ENCODE measurements at regions not wholly inside any gene's neighbourhood (a gene's known extent, or its start where the extent isn't known, plus 50 kb on each side); places are given as distances from the start of the nearest gene placed in this dataset.

DNA sequence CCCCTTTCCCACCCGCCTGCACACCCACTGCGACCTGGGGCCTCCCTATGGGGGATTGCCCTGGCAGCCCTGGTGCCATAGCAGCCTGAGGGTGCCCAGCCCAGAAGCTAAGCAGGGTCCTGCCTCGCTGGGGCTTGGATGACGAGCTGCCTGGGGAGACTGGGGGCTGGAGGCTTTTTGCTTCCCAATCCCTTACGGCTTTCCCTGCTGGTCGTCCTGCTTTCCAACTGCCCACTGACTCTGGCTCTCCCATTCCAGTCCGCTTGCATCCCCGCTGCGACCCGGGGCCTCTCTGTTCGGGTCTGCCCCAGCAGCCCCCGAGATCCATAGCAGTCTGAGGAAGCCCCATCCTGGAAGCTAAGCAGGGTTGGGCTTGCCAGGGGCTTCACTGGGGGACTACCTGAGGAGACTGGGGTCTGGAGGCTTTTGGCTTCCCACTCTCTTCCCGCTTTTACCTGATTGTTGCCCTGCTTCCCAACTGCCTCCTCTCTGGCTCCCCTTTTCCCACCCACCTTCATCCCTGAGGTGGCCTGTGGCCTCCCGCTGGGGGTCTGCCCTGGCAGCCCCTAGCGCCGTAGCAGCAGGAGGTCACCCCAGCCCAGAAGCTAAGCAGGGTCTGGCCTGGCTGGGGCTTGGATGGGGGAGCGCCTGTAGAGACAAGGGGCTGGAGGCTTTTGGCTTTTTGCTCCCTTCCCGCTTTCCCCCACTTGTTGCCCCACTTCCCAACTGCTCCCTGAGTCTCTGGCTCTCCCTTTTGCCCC is 2292.8 kb downstream of the TP53TG3F start:
- TF ChIP-seq, protein P1, sequence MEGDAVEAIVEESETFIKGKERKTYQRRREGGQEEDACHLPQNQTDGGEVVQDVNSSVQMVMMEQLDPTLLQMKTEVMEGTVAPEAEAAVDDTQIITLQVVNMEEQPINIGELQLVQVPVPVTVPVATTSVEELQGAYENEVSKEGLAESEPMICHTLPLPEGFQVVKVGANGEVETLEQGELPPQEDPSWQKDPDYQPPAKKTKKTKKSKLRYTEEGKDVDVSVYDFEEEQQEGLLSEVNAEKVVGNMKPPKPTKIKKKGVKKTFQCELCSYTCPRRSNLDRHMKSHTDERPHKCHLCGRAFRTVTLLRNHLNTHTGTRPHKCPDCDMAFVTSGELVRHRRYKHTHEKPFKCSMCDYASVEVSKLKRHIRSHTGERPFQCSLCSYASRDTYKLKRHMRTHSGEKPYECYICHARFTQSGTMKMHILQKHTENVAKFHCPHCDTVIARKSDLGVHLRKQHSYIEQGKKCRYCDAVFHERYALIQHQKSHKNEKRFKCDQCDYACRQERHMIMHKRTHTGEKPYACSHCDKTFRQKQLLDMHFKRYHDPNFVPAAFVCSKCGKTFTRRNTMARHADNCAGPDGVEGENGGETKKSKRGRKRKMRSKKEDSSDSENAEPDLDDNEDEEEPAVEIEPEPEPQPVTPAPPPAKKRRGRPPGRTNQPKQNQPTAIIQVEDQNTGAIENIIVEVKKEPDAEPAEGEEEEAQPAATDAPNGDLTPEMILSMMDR (IDR thresholded peaks at IDR 0.05 in 4 of 5, conservative IDR thresholded peaks at IDR 0.05 in 1 of 5) = no peak
- TF ChIP-seq POLR2A (IDR thresholded peaks at IDR 0.05) = no peak

Data from gastrocnemius medialis (tissue), 4 donors.